HL-60/S4 (cell line): ENCODE measurements at regions not wholly inside any gene's neighbourhood (a gene's known extent, or its start where the extent isn't known, plus 50 kb on each side); places are given as distances from the start of the nearest gene placed in this dataset.

Experiments
- in situ Hi-C: fragments of 300-500 bp; cut with MboI; formaldehyde crosslinking; loops from 2 replicates; pipeline ENCODE4 v1.14.3; 2022; ENCODE audit warnings: low sequenced_read_pairs

DNA sequence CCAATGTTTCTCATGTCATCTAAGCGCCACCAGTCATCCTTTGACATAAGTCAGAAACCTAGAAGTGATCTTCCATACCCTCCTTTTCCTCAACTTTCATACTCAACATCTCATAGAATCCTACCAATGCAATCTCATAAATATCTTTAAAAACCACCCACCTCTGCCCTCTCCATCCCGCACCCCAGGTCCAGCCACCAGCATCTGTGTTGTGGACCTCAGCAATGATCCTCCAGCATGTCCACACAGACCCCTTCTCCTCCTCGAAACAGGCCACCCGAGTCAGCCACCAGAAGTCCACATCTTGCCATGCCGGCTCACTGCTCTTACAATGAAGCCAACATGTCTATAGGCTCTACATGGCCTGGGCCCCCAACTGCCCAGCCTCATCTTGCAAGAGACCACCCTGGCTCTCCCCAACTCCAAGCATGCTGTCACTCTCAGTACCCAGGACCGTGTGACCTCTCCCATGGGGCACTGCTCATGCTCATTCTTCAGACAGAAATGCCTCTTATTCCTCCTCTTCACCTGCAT is 636.7 kb upstream of the ID2 start:
- in situ Hi-C loops, result no loop called here

DNA sequence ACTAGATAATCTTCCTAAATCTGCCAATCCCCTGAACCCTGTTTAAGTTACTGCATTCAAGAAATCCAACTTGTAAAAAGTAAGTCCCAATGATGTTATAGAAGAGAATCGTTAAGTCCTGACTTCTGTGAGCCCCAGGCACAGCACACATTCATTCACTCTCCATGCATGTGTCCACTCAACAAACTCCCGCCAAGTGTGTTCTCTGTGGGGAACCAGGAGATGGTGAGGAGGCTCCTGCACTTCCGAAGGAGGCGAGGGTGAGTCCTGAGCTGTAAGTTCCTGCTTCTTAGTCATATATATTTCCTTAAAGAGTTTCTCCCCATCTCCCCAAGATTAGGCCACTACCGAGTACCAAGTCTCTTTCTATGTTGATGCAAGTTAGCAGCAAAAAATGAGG is 635.0 kb upstream of the ID2 start:
- in situ Hi-C loops, result no loop called here

DNA sequence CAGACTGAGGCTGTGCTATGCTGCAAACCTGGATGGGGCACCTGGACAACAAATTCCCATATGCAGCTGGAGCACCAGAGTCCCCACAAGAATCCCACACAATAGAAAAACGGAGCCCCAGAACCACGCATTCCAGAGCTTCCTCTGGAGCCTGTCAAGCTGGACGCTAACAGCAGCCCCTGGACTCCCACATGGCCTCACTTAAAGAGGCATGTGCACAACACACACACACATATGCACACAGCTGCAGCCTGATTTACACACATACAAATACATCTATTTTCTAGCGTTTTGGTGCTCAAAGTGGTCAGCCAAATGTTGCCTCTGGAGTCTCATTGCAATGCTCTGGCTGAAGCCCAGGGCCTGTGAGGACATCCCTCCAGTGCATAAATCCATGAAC is 632.7 kb upstream of the ID2 start:
- in situ Hi-C loops, result no loop called here

DNA sequence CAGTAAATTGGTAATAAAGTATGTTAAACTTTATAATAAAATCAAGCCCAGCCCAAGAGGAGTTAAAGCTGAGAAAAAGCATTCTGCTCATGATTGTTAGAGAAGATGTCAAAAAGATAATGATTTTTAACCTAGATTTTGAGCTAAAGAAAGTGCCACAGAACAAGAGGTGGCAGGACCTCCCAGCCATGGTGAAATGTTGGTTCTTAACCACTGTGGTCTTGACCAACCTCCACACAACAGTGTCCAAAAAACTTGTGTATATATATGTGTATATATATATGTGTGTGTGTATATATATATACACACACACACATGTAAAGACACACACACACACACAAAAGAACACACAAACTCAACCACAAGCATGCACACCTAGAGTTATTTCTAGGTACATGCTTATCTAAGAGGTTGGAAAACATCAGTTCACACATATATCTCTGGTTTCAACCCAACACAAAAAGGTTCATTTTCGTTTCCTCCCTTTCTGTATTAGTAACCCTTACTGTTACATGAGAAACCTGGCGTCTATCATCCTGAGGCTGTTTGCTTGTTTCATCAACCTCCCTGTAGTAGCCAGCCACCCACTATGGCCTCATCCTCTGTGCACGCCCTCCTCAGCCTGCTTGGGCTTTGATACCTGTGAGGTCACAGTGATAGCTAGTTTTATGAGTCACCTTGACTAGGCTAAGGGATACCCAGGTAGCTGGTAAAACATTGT is 631.8 kb upstream of the ID2 start:
- in situ Hi-C loops, result no loop called here

DNA sequence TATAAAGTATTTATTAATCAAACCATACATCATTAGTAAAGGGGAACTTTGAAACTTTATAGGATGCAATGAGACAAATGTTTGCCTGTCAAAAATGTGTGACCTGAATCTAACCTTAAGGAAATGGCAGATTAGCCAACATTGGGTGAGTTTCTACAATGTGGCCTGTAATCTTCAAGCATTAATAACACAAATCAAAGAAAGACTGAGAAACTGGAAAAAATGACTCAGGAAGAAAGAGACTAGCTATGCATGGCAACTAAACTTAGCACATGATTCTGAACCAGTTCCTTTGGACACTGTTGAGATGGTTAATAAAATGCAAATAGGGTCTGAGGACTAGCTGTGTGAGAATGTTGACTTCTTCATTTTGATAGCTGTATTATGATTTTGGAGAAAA is 628.6 kb upstream of the ID2 start:
- in situ Hi-C loops, result no loop called here

DNA sequence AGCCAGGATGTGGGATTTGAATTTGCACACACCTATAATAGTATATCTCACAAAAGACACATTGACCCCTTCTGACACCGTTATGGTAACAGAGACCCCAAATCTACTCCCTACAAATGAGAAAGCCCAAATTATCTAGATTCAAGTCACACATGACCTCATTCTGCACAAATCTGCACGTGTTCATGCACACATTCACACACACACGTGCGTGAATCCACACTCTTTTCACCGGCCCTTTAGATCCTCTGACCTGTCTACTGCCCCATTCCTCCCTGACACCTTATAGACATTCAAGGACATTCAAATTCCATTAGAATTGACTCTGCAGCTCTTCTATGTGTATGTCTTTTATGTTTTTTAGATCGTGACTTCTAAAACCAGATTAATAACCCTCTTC is 627.8 kb upstream of the ID2 start:
- in situ Hi-C loops, result no loop called here

DNA sequence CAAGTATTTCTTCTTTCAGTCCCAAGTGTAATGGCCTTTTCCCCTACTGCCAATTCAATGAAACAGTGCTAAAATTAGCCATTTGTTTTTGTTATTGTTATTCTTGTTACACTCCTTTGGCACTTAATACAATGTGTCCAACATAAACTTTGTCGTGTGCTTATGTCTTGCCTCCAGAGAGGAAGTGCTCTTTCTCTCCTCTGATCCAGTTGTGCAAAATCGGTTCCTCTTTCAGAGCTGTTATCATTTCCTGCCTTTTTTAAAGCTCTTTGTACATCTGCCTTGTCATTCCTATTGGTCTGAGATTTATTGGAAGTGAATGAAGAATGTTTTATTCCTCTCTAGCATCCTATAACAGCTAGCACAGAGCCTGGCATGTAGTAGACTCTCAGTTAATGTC is 623.2 kb upstream of the ID2 start:
- in situ Hi-C loops, result no loop called here

DNA sequence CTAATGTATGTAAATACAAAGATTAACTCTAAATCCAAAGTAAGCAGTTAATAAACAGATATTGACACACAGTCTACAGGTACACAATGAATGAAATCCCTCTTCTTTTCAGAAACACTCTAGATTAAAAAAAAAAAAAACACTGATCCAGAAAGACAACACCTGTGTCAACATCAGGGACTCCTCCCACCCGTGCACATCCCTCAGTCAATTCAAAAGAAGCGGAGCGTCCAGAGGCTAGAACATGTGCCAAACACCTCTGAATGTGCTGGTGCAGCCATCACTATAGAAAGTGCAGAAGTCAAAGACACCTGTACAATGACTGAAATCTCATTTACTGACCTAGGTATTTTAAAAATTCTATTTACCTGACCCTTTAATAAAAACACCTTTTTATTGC is 622.6 kb upstream of the ID2 start:
- in situ Hi-C loops, result no loop called here

DNA sequence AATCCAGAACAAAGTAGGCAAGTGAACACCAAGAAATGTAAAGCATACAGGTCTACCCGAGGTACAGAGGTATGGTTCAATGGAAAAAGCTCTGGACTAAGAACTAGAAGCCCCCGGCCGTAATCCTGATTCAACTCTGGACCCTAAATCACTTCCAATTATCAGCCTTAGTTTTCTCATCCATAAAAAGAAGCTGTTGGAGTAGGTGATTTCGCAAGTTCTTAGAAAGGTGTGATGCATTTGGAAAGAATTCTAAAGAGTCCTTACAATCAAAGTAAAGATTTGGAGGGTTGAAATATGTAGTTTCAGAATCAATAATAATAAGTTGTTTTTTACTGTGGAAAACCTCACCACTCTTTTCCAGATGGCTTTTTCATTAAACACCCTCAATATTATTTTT is 622.1 kb upstream of the ID2 start:
- in situ Hi-C loops, result no loop called here

DNA sequence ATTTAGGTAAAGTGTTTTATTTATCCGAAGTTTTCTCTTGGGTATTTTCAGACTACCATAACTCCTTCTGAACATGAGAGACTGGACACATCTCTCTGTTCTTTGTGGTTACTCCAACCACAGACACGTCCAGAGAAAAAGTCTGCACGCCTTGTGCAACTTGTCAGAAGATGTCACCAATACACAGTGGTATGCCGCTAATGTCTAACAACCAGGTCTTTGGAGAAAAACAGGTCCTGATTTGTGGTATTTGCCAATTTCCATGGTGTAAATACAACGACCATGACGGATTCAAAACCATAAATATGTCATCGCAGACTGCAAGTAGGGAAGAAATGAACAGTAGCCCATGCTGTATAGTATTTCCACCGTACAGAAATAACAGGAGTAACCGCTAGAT is 620.6 kb upstream of the ID2 start:
- in situ Hi-C loops, result no loop called here

DNA sequence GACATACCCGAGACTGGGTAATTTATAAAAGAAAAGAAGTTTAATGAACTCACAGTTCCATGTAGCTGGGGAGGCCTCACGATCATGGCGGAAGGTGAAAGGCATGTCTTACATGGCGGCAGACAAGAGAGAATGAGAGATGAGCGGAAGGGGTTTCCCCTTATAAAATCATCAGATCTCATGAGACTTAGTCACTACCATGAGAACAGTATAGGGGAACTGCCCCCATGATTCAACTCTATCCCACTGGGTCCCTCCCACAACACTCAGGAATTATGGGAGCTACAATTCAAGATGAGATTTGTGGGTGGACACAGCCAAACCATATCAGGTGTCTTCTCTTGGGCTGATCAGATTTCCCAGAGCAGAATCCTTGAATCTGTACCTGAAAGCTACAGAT is 617.3 kb upstream of the ID2 start:
- in situ Hi-C loops, result no loop called here

DNA sequence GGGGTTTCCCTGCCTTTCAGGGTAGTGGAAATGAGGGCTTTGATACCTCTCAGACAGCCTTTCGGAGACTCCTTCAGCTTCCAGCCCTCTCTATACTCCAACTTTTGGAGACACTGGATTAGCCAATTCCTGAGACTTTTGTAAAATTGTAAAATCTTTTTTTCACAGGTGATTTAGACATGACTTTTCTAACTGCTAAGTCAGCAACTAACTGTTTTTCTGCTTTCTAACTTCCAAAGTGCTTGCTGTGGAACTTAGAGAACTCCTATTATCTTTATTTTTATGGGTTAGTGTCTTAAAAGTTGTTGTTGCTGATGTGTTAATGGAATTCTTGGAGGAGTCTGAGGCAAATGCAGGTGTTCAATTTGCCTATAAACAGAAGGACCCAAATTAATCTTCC is 616.7 kb upstream of the ID2 start:
- in situ Hi-C loops, result no loop called here

DNA sequence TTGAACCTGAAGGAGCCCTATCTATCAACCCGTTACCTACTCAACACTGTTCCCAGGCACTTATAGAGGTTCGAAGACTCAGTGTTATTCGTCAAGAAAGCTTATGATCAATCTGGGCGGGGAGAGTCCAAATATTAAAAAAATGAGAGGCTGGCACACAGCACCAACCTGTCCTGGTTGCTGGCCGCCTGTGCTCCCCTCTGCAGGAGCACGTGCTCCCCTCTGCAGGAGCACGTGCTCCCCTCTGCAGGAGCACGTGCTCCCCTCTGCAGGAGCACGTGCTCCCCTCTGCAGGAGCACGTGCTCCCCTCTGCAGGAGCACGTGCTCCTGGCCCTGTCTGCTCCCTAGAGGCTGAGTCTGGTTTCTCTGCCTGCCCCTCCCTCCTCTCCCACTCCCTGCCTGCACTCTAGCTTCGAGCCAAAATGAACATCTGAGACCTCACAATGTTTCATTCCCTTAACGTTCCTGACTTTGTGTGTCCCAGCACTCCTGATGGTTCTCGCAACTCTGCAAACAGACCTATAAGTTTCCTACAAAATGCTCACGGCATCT is 614.0 kb upstream of the ID2 start:
- in situ Hi-C loops, result no loop called here

DNA sequence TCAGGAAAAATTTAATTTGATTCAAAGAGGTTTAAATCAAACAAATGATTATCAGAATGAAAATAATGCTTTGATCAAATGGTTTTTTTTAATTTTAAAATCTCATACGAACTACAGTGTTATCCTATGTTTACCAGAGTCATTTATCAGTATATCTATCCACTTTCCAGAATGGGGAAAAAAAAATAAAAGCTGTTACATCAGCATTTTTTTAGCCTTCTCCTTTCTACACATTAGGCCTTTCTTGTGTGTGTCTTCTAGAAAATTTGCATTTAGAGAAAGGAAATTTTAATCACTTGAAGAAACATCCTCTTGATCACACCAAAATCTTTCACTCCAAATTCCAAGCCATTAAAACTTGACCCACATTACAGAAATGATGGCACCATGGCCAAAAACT is 608.9 kb upstream of the ID2 start:
- in situ Hi-C loops, result no loop called here

DNA sequence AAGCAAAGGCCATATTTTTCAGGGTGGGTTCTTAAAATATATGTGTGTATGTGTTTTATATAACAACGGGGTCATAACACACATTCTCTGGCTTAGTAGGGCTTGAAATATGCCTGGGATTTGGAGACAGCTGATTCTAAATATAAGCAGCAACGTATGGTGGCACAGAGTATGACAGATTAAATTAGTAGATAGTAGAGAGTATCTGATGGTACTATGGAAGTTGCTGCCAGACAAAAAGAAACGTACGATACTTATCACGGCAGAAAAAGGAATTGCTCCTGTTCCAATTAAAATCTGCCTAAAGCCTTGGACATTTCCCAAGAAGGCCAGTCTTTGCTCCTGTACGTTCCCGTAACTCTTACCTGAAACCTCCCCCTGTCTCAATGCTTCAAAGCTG is 607.9 kb upstream of the ID2 start:
- in situ Hi-C loops, result no loop called here

DNA sequence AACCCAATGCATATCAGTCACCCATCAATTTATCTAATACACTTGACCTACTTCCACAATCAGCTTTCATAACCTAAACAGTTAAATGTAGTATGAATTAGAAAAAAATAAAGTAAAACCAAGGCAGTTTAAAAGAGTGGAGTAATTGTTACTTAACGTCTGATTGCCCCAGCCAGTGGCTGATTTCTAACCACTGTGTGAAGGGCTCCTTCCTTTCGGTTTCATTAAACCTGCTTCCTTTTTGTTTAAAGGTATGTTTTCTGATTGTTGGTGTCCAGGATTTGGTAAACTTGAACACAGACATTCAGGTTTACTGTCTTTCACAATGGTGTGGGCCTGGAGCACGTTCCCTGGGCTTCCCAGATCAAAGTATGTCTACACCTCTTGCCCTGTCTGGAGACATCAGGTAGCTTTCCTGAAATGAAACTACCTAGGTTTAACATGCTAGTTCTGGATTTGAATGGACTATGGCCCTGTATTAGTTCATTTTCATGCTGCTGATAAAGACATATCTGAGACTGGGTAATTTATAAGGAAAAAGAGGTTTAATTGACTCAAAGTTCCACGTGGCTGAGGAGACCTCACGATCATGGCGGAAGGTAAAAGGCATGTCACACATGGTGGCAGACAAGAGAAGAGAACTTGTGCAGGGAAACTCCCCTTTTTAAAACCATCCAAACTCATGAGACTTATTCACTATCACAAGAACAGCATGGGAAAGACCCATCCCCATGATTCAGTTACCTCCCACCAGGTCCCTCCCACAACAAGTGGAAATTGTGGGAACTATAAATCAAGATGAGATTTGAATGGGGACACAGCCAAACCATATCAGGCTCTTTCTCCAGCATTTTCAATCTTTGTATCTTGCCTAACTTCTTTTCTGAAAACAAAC is 605.2 kb upstream of the ID2 start:
- in situ Hi-C loops, result no loop called here

DNA sequence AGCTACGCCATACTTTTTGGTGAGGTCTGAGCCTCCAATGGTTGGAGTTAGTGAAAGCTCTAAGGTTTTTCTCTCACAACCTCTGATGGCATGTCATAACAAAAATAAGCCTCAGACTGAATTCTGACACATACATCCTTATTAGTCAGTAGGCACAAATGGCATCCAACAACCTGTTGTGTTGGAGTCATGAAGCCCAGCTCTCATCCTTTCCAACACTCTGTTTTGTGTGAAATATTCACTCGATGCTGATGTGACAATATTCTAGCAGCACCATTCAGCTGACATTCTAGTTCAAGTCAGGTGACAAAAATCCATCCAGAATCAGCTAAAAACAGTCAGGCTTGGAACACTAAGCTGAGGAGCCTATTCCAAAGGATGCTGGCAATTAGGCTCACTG is 603.2 kb upstream of the ID2 start:
- in situ Hi-C loops, result no loop called here

DNA sequence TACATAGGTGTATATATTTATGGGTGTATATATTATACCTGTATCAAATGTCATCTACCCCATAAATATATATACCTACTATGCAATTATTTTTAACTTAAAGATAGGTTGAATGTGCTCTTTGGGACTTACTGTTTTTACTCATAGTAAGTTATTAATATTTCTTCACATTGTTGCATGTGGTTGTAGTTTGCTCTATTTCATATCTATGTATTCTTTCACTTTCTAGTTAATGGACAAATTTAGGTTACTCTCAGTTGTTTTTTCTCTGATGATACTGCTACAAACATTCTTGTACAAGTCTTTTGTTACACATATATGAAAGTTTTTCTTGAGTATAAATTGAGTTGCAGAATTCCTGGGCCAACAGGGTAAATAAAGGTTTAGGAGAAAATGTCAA is 601.8 kb upstream of the ID2 start:
- in situ Hi-C loops, result no loop called here

DNA sequence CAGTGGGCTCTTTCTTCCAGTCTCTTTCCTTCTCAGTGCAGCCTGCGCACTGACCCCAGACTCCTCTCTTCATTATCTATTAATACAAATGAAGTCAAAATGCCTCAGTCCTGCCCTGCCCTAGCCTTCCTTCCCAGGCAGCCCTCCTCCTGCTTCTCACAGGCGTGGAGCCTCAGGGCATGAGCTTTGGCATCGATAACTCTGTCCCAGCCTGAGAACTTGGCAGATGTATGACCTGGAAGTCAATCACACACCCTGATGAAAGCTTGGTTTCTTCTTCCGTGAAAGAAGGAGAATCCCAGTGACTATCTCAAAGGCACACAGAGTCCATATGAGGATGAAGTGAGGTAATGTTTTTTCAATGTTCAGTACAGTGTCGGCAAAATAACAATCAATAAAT is 600.7 kb upstream of the ID2 start:
- in situ Hi-C loops, result no loop called here

DNA sequence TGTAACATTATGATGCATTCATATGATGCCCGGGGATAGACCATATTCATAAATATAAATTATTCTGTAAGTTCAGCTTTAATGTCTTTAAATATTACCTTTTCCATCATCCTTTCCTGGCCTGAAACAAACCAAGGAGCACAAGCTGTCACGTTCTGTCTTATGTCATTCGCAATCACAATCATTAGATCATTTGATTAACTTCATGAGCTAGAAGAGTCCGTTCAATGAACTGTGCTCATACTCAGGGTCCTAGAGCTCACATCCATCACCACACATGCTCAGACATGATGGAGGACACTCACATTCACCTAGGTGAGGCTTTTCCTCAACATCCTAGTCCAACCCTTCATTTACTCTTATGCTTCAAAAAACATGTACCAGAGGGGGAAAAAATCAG is 599.0 kb upstream of the ID2 start:
- in situ Hi-C loops, result no loop called here

DNA sequence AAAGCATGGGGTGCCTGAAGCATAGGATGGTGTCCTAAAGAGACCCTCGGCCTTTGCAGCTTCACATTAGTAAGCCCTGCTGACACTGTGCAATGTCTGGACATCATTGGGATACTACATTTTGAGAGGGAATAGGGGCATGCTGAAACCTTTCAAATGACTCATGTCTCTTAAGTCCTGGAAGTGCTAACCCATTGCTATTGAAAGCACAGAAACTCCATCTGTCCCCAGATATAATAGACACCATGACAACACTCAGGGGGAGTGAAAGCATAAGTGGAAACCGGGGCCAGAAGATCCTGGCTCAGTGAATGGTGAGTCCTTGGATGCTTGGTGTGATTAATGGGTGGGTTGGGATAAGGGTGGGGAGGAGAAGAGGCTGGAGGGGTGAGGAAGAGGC is 595.5 kb upstream of the ID2 start:
- in situ Hi-C loops, result no loop called here
